Posterior cingulate gyrus (tissue), 11 donors: ENCODE measurements at regions not wholly inside any gene's neighbourhood (a gene's known extent, or its start where the extent isn't known, plus 50 kb on each side); places are given as distances from the start of the nearest gene placed in this dataset.

Experiments used
- DNase-seq, 10 donors: peaks; one replicate each; pipeline versions ENCODE4 v3.0.0 to v3.0.0-alpha.2; 2020 to 2021; ENCODE audit warnings: mixed read lengths in 3 of 10
- intact Hi-C: fragments of 100-400 bp; cut with DNase I; formaldehyde crosslinking; loops from one replicate; pipeline ENCODE4 v1.15.1; 2023

GRCh38 chr5:167642181-167642580 is 649.3 kb upstream of the WWC1 start:
- DNase-seq: no peak
- intact Hi-C loops: no loop called here

DNA sequence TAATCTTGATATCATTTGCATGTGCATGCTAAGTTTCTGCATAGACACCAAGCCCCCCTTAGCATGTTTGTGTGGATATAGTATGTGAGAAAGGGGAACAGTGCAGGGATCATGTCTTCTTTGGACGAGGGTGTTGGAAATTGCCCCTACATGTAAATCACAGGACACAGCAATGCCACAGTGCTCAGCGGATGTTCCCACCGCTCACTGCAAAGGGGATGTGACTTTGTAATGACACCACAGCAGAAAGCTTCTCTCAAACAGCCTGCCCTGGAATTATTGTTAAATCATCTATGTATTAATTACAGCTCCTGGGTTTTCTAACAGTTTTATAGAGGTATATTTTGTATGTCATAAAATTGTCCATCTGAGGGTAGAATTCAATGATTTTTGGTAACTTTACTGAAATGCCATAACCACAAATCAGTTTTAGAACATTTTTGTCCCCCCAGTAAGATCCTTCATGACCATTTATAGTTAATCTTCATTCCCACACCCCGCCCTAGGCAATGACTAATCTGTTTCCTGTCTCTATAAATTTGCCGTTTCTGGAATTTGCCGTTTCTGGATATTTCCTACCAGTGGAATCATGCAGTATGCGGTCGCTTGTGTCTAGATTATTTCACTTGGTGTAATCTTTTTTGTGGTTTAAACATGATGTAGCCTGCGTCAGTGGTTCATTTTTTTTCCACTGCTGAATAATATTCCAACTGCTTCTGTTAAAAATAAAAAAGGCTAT is 648.5 kb upstream of the WWC1 start:
- intact Hi-C loops: no loop called here
- no peak for DNase-seq

- intact Hi-C loops: no loop called here
- DNase-seq: no peak
Observed at GRCh38 chr5:167643631-167644280, 647.7 kb upstream of the WWC1 start.

- intact Hi-C loops: no loop called here
- DNase-seq: no peak
Observed at GRCh38 chr5:167644619-167645018, 646.8 kb upstream of the WWC1 start.

DNA sequence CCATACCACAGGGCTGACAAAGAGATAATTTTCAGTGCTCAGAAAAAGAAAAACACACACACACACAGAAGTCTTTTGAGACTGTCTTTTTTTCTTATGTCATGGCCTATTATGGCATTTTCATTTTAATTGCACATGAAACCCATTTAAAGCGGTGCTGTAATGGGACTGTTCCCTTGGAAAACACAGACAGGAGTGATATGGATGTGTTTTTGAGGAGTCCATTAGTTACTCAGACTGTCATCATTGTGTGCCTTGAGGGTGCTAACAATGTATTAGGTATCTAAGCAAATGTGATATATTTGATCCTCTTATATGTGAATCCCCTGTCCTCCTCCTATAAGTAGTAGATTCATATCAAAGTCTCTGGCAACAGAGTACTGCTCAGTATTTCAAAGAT is 642.0 kb upstream of the WWC1 start:
- DNase-seq: no peak
- intact Hi-C loops: no loop called here

- intact Hi-C loops: no loop called here
- DNase-seq: no peak
Observed at GRCh38 chr5:167652690-167653089, 638.8 kb upstream of the WWC1 start.

GRCh38 chr5:167653645-167654106 is 637.8 kb upstream of the WWC1 start:
- no peak for DNase-seq
- intact Hi-C loops: no loop called here

DNA sequence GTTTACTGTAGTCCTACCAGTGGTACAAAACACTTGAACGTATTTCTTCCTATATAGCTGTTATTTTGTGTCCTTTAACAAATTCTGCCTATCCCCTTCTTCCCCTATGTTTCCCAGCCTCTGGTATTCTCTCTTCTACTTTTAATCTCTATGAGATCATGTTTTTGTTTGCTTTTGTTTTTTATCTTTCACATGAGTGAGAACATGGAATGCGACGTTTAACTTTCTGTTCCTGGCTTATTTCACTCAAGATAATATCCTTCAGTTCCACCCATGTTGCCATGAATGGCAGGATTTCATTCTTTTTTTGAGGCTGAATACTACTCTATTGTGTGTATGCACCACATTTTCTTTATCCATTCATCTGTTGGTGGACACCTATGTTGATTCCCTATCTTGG is 634.4 kb upstream of the WWC1 start:
- DNase-seq: no peak
- intact Hi-C loops: no loop called here

DNA sequence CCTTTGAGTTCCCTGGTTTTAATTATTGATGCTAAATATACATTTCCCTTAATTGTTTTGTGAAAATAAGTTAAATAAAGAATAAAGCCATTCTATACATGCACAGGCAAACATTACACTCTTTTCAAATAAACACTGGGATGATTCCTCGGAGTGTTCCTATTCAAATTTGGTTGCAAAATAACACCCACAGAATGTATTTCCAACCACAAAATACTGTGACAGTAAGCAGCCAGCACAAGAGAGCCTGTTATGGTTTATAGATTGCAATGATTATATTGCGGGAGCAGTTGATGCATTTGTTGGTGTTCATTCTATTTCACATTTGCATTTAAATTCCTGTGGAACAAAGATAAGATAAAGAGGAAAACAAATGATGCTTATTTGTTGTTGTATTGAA is 632.6 kb upstream of the WWC1 start:
- intact Hi-C loops: no loop called here
- no peak for DNase-seq

GRCh38 chr5:167661605-167662004 is 629.8 kb upstream of the WWC1 start:
- intact Hi-C loops: no loop called here
- no peak for DNase-seq

DNA sequence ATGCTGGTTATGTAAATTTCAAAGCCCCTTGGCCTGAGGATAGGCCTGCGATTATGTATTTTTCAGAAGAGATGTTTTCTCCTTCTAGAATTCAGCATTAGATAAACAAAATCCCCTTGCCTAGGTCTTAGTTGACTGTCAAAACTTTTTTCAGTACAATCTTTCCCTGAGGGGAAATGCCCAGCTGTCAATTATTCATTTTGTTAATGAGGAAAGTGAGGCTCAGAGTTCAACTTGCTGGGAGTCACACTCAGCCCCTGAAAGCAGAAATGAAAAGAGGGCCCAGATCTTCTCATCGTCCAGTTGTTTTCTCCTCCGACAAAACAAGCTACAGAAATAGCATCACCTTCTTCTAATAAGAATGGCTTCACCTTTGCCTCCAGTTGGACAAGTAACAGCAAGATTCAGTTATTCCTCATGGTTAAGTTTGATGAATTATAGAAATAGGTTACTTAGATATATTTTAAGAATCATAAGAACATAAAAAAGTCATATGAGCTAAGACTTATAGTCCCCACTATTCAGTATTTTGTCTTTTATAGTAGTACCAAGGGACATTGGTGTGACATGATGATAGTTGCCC is 627.1 kb upstream of the WWC1 start:
- intact Hi-C loops: no loop called here
- no peak for DNase-seq

- intact Hi-C loops: no loop called here
- DNase-seq: peak in 1 of 10 donors; percentile 31
Observed at GRCh38 chr5:167665841-167666375, 625.5 kb upstream of the WWC1 start.

GRCh38 chr5:167671176-167671575 is 620.3 kb upstream of the WWC1 start:
- intact Hi-C loops: no loop called here
- no peak for DNase-seq

- intact Hi-C loops: no loop called here
- DNase-seq: no peak
Observed at GRCh38 chr5:167673942-167674341, 617.5 kb upstream of the WWC1 start.

DNA sequence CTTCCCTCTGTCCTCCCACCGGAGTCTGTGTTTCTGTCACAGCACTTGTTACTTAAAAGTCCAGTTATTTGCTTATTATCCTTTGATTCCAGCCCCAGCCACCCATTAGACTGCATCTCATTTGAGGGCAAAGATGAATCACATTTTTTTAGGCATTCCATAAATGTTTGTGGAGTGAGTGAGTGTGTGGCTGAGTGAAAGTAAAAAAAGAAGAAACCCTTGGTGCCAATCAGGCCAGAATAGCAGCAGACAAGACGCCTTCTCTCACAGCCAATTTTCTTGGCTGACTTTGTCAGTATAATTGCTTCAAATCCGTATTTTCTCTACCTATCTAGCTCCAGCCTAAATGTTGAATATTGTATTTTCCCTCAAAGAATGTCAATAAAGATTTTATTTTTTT is 613.0 kb upstream of the WWC1 start:
- intact Hi-C loops: no loop called here
- DNase-seq: no peak

- intact Hi-C loops: no loop called here
- no peak for DNase-seq
Observed at GRCh38 chr5:167684251-167684650, 607.2 kb upstream of the WWC1 start.

- intact Hi-C loops: no loop called here
Observed at GRCh38 chr5:167688341-167689130, 602.9 kb upstream of the WWC1 start.

DNA sequence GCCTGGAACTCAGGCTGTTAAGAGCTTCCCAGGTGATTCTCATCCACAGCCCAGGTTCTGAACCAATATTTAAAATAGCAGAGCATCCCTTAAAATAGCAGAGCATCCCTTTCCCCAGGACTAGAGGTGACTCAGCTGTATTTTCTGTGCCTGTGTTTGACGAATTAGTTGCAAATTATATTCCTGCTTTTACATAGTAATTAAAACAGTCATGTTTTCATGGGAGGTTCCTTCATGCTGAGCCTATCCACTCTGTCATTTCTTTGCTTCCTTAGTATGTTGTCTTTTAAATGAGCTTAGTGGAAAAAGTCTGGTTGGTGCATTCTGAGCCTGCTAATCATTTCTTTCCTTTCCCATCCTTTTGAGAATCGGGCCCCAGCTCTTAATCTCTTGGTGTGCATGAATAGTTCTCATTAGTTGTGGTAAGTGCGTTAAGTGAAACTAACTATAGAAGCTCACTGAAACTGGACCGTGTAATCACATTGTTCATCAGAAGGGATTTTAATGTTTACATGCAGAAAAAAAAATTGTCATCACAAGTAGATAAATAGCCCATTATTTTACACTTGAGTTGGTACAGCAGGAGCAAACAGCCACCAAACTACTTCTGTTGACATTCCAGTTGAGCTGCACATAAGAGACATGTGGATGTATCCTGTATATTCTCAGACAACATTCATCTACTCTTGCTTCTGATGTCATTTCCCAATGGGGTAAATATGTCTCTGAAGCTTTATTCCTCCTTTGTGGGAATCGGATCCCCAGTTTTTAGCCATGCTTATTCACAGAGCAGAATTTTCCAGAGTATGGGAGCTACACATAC is 596.9 kb upstream of the WWC1 start:
- intact Hi-C loops: no loop called here
- no peak for DNase-seq

More at GRCh38 chr5:167688341-167689130, 602.9 kb upstream of the WWC1 start:
- DNase-seq: no peak

DNA sequence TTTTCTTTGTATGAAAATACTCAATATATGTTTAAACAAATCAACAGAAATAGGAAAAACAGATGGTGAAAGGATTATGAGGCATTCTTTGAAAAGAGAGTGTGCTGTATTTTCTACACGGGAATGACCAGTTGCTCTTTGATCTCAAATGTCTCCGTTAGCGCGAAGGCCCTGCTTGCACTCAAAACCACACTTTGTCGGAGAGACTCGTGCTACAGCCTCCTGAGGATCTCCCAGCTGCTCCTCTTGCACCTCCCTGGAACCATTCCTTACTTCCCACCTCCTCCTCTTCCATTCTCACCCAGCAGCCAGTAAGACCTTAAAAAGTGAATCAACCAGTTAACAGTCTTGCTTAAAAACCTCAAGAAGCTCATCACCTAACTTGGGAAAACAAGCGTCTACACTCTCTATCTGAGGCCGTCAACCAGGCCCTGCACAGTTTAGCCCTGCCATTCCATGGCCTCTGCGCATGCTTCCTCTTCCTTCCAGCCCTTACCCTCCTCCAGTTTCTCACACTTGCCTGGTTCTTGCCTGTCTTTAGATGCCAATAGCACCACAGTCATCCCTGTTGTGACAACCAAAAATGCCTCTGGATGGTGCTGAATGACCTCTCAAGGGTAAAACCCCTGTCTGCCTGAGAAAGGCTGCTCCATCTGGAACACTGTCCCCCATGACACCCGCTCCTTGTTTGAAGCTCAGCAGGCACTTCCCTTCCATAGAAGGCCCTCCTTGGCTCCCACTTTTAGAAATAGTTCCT is 594.7 kb upstream of the WWC1 start:
- intact Hi-C loops: no loop called here
- DNase-seq: no peak
